HCT116 (cell line): ENCODE measurements at regions not wholly inside any gene's neighbourhood (a gene's known extent, or its start where the extent isn't known, plus 50 kb on each side); places are given as distances from the start of the nearest gene placed in this dataset.

Source experiments
- ATAC-seq: fragments of 200-7000 bp; cut with Tn5 transposase; 2 replicates; pipeline ENCODE4 v1.9.1; 2020; ENCODE audit warnings: mild to moderate bottlenecking, moderate library complexity
- BruUV-seq: library from RNA; stranded (reverse); fragments of 400-500 nt; replicated peaks from 2 replicates; lab custom pipeline; 2021; lab: Mats Ljungman, UMichigan
- CTCF ChIA-PET: fragments of 300-600 bp; sonication (Branson Sonifier 250); formaldehyde crosslinking; loops from one replicate; lab custom pipeline; 2021; ENCODE audit warnings: antibody characterized with exemption; lab: Charles Lee
- POLR2A ChIA-PET: fragments of 300-600, 350-600 bp; sonication (Branson Sonifier 250); formaldehyde crosslinking; loops from one replicate; lab custom pipeline; 2021; ENCODE audit warnings: antibody characterized with exemption; lab: Charles Lee
- RAD21 ChIA-PET, 2 experiments: fragments of 300-600 bp; sonication (Branson Sonifier 250); formaldehyde crosslinking; loops; one replicate each; lab custom pipeline; 2023; ENCODE audit warnings: low total read pairs in 2 of 2; ENCODE audit not compliant: uncharacterized antibody in 2 of 2, unreplicated experiment in 2 of 2, low non-redundant PET in 1 of 2; lab: Charles Lee
- DNase-seq: peaks from one replicate; pipeline ENCODE4 v3.0.0-alpha.2; 2010; ENCODE audit warnings: low read depth, low spot score
- H2AFZ ChIP-seq: fragments of 200-600 bp; shearing (Covaris generic), sonication (generic); 2 replicates; pipeline ENCODE4 v1.6.1; 2017; ENCODE audit warnings: low read depth, mixed run types, mixed read lengths, antibody characterized with exemption, low read length; ENCODE audit not compliant: poor library complexity, severe bottlenecking
- H3K27ac ChIP-seq: 2 replicates; pipeline ENCODE4 v1.5.1; 2012; ENCODE audit warnings: low read depth, low read length
- H3K27me3 ChIP-seq: fragments of 200-600 bp; sonication (generic); 2 replicates; pipeline ENCODE4 v1.6.1; 2016; ENCODE audit warnings: mixed run types, low read length, mixed read lengths; ENCODE audit not compliant: insufficient read depth
- H3K36me3 ChIP-seq, 2 experiments: fragments of 200-500 bp in 1 of 2; fragments of 200-600 bp in 1 of 2; sonication (Bioruptor generic) in 1 of 2; sonication (generic) in 1 of 2; 2 replicates each; pipeline versions ENCODE4 v1.5.1 to v1.6.1; 2014 to 2016; ENCODE audit warnings: low read length in 2 of 2, inconsistent platforms in 1 of 2, mixed read lengths in 1 of 2, mixed run types in 1 of 2; ENCODE audit not compliant: insufficient read depth in 2 of 2, control insufficient read depth in 1 of 2
- H3K4me1 ChIP-seq, 2 experiments: fragments of 200-600 bp in 1 of 2; sonication (generic) in 1 of 2; 2 replicates each; pipeline versions ENCODE4 v1.5.1 to v1.6.1; 2012 to 2017; ENCODE audit warnings: low read length in 2 of 2, inconsistent platforms in 1 of 2, mild to moderate bottlenecking in 1 of 2, mixed read lengths in 1 of 2, mixed run types in 1 of 2, moderate library complexity in 1 of 2; ENCODE audit not compliant: insufficient read depth in 2 of 2, control insufficient read depth in 1 of 2
- H3K4me2 ChIP-seq: fragments of 200-600 bp; sonication (generic); 2 replicates; pipeline ENCODE4 v1.6.1; 2017; ENCODE audit warnings: mixed run types, low read length, mixed read lengths
- H3K4me3 ChIP-seq, 2 experiments: fragments of 200-600 bp in 1 of 2; sonication (generic) in 1 of 2; replicated peaks in 1 of 2; 2 replicates each; pipeline ENCODE4 v1.5.1; 2011 to 2016; ENCODE audit warnings: low read length in 2 of 2, control low read depth in 1 of 2, low read depth in 1 of 2, mild to moderate bottlenecking in 1 of 2, mixed read lengths in 1 of 2, mixed run types in 1 of 2
- H3K79me2 ChIP-seq: fragments of 200-600 bp; sonication (generic); 2 replicates; pipeline ENCODE4 v1.6.1; 2017; ENCODE audit warnings: mild to moderate bottlenecking, mixed run types, low read length, moderate library complexity, mixed read lengths; ENCODE audit not compliant: insufficient read depth
- H3K9ac ChIP-seq: fragments of 200-600 bp; sonication (generic); 2 replicates; pipeline ENCODE4 v1.6.1; 2016; ENCODE audit warnings: low read length, mixed read lengths
- H3K9me2 ChIP-seq: fragments of 200-600 bp; sonication (generic), shearing (Covaris generic); 2 replicates; pipeline ENCODE4 v1.6.1; 2017; ENCODE audit warnings: mixed run types, mild to moderate bottlenecking, moderate library complexity; ENCODE audit not compliant: insufficient read depth
- H3K9me3 ChIP-seq, 2 experiments: fragments of 200-500 bp in 1 of 2; fragments of 200-600 bp in 1 of 2; sonication (Bioruptor generic) in 1 of 2; sonication (generic) in 1 of 2; 2 replicates each; pipeline ENCODE4 v1.6.1; 2014 to 2017; ENCODE audit warnings: low read length in 2 of 2, mixed read lengths in 2 of 2, inconsistent platforms in 1 of 2, low read depth in 1 of 2, mild to moderate bottlenecking in 1 of 2, mixed run types in 1 of 2, moderate library complexity in 1 of 2; ENCODE audit not compliant: control insufficient read depth in 1 of 2, insufficient read depth in 1 of 2
- H4K20me1 ChIP-seq: fragments of 200-600 bp; sonication (generic), shearing (Covaris generic); 2 replicates; pipeline ENCODE4 v1.6.1; 2017; ENCODE audit warnings: mixed run types, mild to moderate bottlenecking, moderate library complexity; ENCODE audit not compliant: insufficient read depth
- CEBPB ChIP-seq: IDR thresholded peaks from 2 replicates; pipeline ENCODE4 v1.6.1; 2012; ENCODE audit warnings: low read depth
- EGR1 ChIP-seq: IDR thresholded peaks from 2 replicates; pipeline ENCODE4 v1.6.1; 2012; ENCODE audit warnings: low read depth
- ELF1 ChIP-seq: IDR thresholded peaks from 2 replicates; pipeline ENCODE4 v1.6.1; 2012; ENCODE audit warnings: low read depth, borderline replicate concordance
- JUND ChIP-seq: IDR thresholded peaks from 2 replicates; pipeline ENCODE4 v1.6.1; 2012
- POLR2A ChIP-seq: IDR thresholded peaks from 2 replicates; pipeline ENCODE4 v1.7.0; 2011; ENCODE audit warnings: borderline replicate concordance; ENCODE audit not compliant: insufficient read depth, insufficient read length; ENCODE audit errors: extremely low read depth
- SIN3A ChIP-seq: IDR thresholded peaks from 2 replicates; pipeline ENCODE4 v1.6.1; 2012; ENCODE audit warnings: low read depth
- TCF7L2 ChIP-seq: IDR thresholded peaks from 2 replicates; pipeline ENCODE4 v1.7.0; 2011; ENCODE audit warnings: borderline replicate concordance, inconsistent platforms; ENCODE audit not compliant: insufficient read depth, insufficient read length; ENCODE audit errors: extremely low read depth
- YY1 ChIP-seq: IDR thresholded peaks from 2 replicates; pipeline ENCODE4 v1.6.1; 2011; ENCODE audit warnings: low read length, low read depth, moderate library complexity, mild to moderate bottlenecking; ENCODE audit not compliant: insufficient replicate concordance; ENCODE audit errors: extremely low read depth
- ZFX ChIP-seq: fragments of 450-650 bp; IDR thresholded peaks from 2 replicates; pipeline ENCODE4 v1.6.1; 2017
- intact Hi-C: fragments of 100-400 bp; cut with micrococcal nuclease; formaldehyde crosslinking; loops from 2 replicates; pipeline ENCODE4 v1.10.0; 2022
- TF ChIP-seq, protein P1 (sequence below): IDR thresholded peaks from 2 replicates; pipeline ENCODE4 v1.6.1; 2012
- TF ChIP-seq, protein P2 (sequence below): IDR thresholded peaks from 2 replicates; pipeline ENCODE4 v1.6.1; 2012

DNA sequence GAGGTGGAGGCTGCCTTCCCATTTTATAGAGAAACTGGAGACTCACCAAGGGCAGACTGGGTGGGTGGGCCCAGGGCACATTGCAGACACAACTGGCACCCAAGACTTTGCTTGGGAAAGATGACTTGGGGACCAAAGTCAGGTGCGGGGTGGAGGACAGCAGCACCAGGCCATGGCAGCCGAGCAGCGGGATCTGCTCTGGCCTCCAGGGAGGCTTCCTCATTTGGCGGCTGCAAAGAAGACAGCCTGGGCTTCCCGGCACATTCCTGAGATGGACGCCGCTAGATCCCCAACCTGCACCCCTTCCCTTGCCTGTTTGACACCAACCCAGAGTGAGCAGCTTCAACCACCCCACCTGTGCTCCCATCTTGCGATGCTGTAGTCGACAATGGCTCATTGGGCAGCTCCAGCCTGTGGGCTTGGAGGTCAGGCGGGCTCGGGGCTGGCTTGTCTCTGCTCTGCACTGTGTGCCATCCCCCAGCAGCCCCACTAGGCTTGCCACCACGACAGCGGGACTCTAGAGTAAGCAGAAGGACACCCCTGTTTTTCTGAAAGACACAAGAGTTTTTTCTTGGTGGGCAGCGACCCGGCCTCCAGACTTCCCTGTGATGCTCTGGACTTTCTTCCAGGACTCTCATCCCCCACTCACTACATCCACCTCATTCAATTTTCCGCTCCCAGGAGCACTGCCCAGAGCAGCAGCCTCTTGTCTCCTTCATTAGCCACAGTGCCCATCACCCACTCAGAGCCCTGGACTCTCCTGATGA is 184.9 kb upstream of the CST7 start:
- Histone ChIP-seq H3K4me3 (no peak overlapping the region), H3K4me2 (no peak overlapping the region), H3K27me3 (peaks cover 39% of the 10 kb centered on the region), H3K9ac (no peak overlapping the region), H3K4me1 (no peaks in the 10 kb centered on the region), H2AFZ (no peak overlapping the region), H3K9me2 (no peaks in the 10 kb centered on the region), H3K79me2 (no peaks in the 10 kb centered on the region), H3K36me3 (no peaks in the 10 kb centered on the region), H3K9me3 (no peaks in the 10 kb centered on the region), H3K27ac (no peak overlapping the region), H4K20me1 (no peaks in the 10 kb centered on the region)
- DNase-seq (no peak), ATAC-seq (no peak)
- RAD21 ChIA-PET = no interaction called here
- TF ChIP-seq TCF7L2 (no peak), POLR2A (no peak), CEBPB (no peak), YY1 (no peak), ELF1 (no peak)
- TF ChIP-seq, protein P1, sequence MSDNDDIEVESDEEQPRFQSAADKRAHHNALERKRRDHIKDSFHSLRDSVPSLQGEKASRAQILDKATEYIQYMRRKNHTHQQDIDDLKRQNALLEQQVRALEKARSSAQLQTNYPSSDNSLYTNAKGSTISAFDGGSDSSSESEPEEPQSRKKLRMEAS = no peak
- BruUV-seq = no TSS peak
- CTCF ChIA-PET = no interaction called here
- intact Hi-C loops = no loop called here
- POLR2A ChIA-PET = no interaction called here

DNA sequence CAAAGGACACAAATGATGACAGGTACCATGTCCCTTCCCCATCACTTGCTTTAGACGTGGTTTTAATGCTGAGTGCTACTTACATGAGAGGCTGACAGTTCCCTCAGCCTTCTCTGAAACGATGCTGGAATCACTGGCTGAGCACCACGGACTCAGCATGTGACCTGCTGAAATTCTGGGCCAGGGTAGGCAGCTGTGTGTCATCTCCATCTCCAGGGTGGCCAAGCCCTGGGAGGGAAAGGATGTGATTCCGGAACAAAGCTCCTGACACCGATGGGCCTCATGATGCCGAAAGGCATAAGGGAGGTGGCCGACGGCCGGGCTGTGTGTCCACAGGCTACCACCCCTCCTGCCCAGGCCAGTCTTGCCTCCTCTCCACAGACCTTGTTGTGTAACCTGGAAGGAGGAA is 184.3 kb upstream of the CST7 start:
- ChIA-PET RAD21 (no interaction called here), POLR2A (no interaction called here), CTCF (no interaction called here)
- H3K9ac ChIP-seq = no peak overlapping the region
- TF ChIP-seq, protein P2, sequence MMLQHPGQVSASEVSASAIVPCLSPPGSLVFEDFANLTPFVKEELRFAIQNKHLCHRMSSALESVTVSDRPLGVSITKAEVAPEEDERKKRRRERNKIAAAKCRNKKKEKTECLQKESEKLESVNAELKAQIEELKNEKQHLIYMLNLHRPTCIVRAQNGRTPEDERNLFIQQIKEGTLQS = no peak
- TF ChIP-seq TCF7L2 = no peak
- no peak for TF ChIP-seq YY1
- no peak for TF ChIP-seq JUND
- TF ChIP-seq ZFX = no peak
- TF ChIP-seq EGR1 = no peak
- TF ChIP-seq CEBPB = no peak
- no peak for TF ChIP-seq SIN3A
- BruUV-seq = no TSS peak
- ATAC-seq (no peak), DNase-seq (no peak)
- H3K4me3 ChIP-seq = no peak overlapping the region
- no peak overlapping the region for H3K27ac ChIP-seq
- H3K4me1 ChIP-seq = no peaks in the 10 kb centered on the region
- no peak overlapping the region for H2AFZ ChIP-seq
- no peaks in the 10 kb centered on the region for H3K9me2 ChIP-seq
- intact Hi-C loops = no loop called here
- no peaks in the 10 kb centered on the region for H3K36me3 ChIP-seq
- peaks cover 39% of the 10 kb centered on the region for H3K27me3 ChIP-seq
- H4K20me1 ChIP-seq = no peaks in the 10 kb centered on the region
- H3K9me3 ChIP-seq = no peaks in the 10 kb centered on the region
- no peaks in the 10 kb centered on the region for H3K79me2 ChIP-seq
- no peak overlapping the region for H3K4me2 ChIP-seq
